HepG2 (cell line): ENCODE measurements at regions not wholly inside any gene's neighbourhood (a gene's known extent, or its start where the extent isn't known, plus 50 kb on each side); places are given as distances from the start of the nearest gene placed in this dataset.

Experiments used
- ATAC-seq: fragments of 200-7000 bp; cut with Tn5 transposase; 3 replicates; pipeline ENCODE4 v1.9.1; 2020; ENCODE audit warnings: mild to moderate bottlenecking, moderate library complexity
- BruUV-seq: library from RNA; stranded (reverse); fragments of 400-500 nt; replicated peaks from 2 replicates; lab custom pipeline; 2021; lab: Mats Ljungman, UMichigan
- CTCF ChIA-PET: fragments of 300-600 bp; formaldehyde crosslinking; extraction: SDS; loops from one replicate; lab custom pipeline; 2021; ENCODE audit warnings: low total read pairs, inconsistent platforms, low intra/inter-chr PET ratio; lab: Yijun Ruan, JAX
- POLR2A ChIA-PET: fragments of 350-600 bp; sonication (Branson Sonifier 250); formaldehyde crosslinking; loops from one replicate; lab custom pipeline; 2020; ENCODE audit warnings: antibody characterized with exemption, inconsistent platforms; lab: Yijun Ruan, JAX
- DNase-seq: peaks from one replicate; pipeline ENCODE4 v3.0.0-alpha.2; 2015; ENCODE audit warnings: low spot score
- FAIRE-seq: peaks from 3 replicates; lab custom pipeline; 2011; peaks lifted over from hg19 to GRCh38; lab: Jason Lieb, UNC
- H2AFZ ChIP-seq: one replicate; pipeline ENCODE4 v1.6.1; 2011; ENCODE audit warnings: low read length, inconsistent platforms
- H3K27ac ChIP-seq: fragments of 300-600 bp; 3 replicates; pipeline ENCODE4 v1.8.0; 2011; ENCODE audit warnings: mixed run types, mild to moderate bottlenecking, mixed read lengths, low read length, inconsistent platforms; ENCODE audit not compliant: insufficient read depth; ENCODE audit errors: extremely low read length
- H3K27me3 ChIP-seq, 2 experiments: fragments of 200-600 bp in 1 of 2; 2 replicates in 1 of 2; 3 replicates in 1 of 2; pipeline versions ENCODE4 v1.6.0 to v1.8.0; 2011; ENCODE audit warnings: low read length in 2 of 2, mild to moderate bottlenecking in 2 of 2, moderate library complexity in 2 of 2, inconsistent platforms in 1 of 2; ENCODE audit not compliant: insufficient read depth in 2 of 2, control insufficient read depth in 1 of 2
- H3K36me3 ChIP-seq, 2 experiments: fragments of 200-600 bp in 1 of 2; replicated peaks in 1 of 2; 2 replicates in 1 of 2; 3 replicates in 1 of 2; pipeline versions ENCODE4 v1.5.1 to v1.8.0; 2011; ENCODE audit warnings: low read length in 2 of 2, inconsistent platforms in 1 of 2; ENCODE audit not compliant: insufficient read depth in 2 of 2, control insufficient read depth in 1 of 2
- H3K4me1 ChIP-seq: 2 replicates; pipeline ENCODE4 v1.5.1; 2012; ENCODE audit warnings: low read length, inconsistent platforms; ENCODE audit not compliant: insufficient read depth
- H3K4me2 ChIP-seq: 2 replicates; pipeline ENCODE4 v1.6.0; 2011; ENCODE audit warnings: low read depth, low read length, inconsistent platforms
- H3K4me3 ChIP-seq, 3 experiments: fragments of 200-600 bp in 1 of 3; sonication (generic), shearing (Covaris generic) in 1 of 3; replicated peaks in 1 of 3; 2 replicates each; pipeline ENCODE4 v1.5.1; 2011 to 2016; ENCODE audit warnings: low read length in 3 of 3, inconsistent platforms in 2 of 3, low read depth in 2 of 3, mild to moderate bottlenecking in 2 of 3, control low read depth in 1 of 3, mixed read lengths in 1 of 3; ENCODE audit not compliant: insufficient read depth in 1 of 3
- H3K79me2 ChIP-seq: one replicate; pipeline ENCODE4 v1.6.1; 2011; ENCODE audit warnings: low read length, inconsistent platforms; ENCODE audit not compliant: insufficient read depth
- H3K9ac ChIP-seq: 2 replicates; pipeline ENCODE4 v1.6.0; 2011; ENCODE audit warnings: mild to moderate bottlenecking, low read depth, low read length, inconsistent platforms; ENCODE audit not compliant: insufficient read depth
- H3K9me3 ChIP-seq: 2 replicates; pipeline ENCODE4 v1.5.1; 2012; ENCODE audit warnings: mild to moderate bottlenecking, low read length
- H4K20me1 ChIP-seq: 2 replicates; pipeline ENCODE4 v1.6.0; 2011; ENCODE audit warnings: inconsistent platforms, mild to moderate bottlenecking, low read length, moderate library complexity; ENCODE audit not compliant: insufficient read depth
- AHR ChIP-seq: IDR thresholded peaks from 2 replicates; pipeline ENCODE4 v1.6.1; 2018; ENCODE audit warnings: missing genetic modification reagents, missing compliant biosample characterization
- CBX2 ChIP-seq, 2 experiments: fragments of 200-600 bp in 1 of 2; sonication (generic); formaldehyde crosslinking in 1 of 2; IDR thresholded peaks; 2 replicates each; pipeline versions ENCODE4 v1.7.0 to v1.8.1; 2018 to 2022; ENCODE audit warnings: low read depth in 2 of 2, low read length in 1 of 2, mild to moderate bottlenecking in 1 of 2, missing genetic modification reagents in 1 of 2
- FOXP1 ChIP-seq, 2 experiments: fragments of 450-650 bp in 1 of 2; IDR thresholded peaks; 2 replicates each; pipeline ENCODE4 v1.6.1; 2017 to 2018; ENCODE audit warnings: antibody characterized with exemption in 1 of 2
- HMG20A ChIP-seq: IDR thresholded peaks from 2 replicates; pipeline ENCODE4 v1.6.1; 2016; ENCODE audit warnings: borderline replicate concordance
- KLF15 ChIP-seq: sonication (generic); formaldehyde crosslinking; IDR thresholded peaks from 2 replicates; pipeline ENCODE4 v1.8.1; 2023; ENCODE audit warnings: borderline replicate concordance, mild to moderate bottlenecking, inconsistent platforms, missing genetic modification reagents, mixed read lengths
- MTA1 ChIP-seq: sonication (generic); formaldehyde crosslinking; IDR thresholded peaks from 2 replicates; pipeline ENCODE4 v1.4.0; 2020; ENCODE audit warnings: missing genetic modification reagents, mild to moderate bottlenecking, borderline replicate concordance
- NFIB ChIP-seq: sonication (generic); formaldehyde crosslinking; IDR thresholded peaks from 2 replicates; pipeline ENCODE4 v1.9.0; 2021; ENCODE audit warnings: missing genetic modification reagents, mild to moderate bottlenecking, borderline replicate concordance
- SIX4 ChIP-seq: sonication (generic); formaldehyde crosslinking; IDR thresholded peaks from 2 replicates; pipeline ENCODE4 v1.4.0; 2020; ENCODE audit warnings: missing genetic modification reagents
- TSC22D2 ChIP-seq: sonication (generic); formaldehyde crosslinking; IDR thresholded peaks from 2 replicates; pipeline ENCODE4 v1.5.1; 2020; ENCODE audit warnings: missing genetic modification reagents, mild to moderate bottlenecking, borderline replicate concordance
- XBP1 ChIP-seq: sonication (generic); formaldehyde crosslinking; IDR thresholded peaks from 2 replicates; pipeline ENCODE4 v1.5.0; 2020; ENCODE audit warnings: missing genetic modification reagents
- ZEB1 ChIP-seq: IDR thresholded peaks from 2 replicates; pipeline ENCODE4 v1.6.1; 2012; ENCODE audit warnings: mild to moderate bottlenecking, low read depth, inconsistent platforms; ENCODE audit not compliant: insufficient replicate concordance
- ZNF124 ChIP-seq: sonication (generic); formaldehyde crosslinking; IDR thresholded peaks from 2 replicates; pipeline ENCODE4 v1.4.0; 2020; ENCODE audit warnings: missing genetic modification reagents
- ZNF512B ChIP-seq: sonication (generic); formaldehyde crosslinking; IDR thresholded peaks from 2 replicates; pipeline ENCODE4 v1.5.1; 2020; ENCODE audit warnings: missing genetic modification reagents, mild to moderate bottlenecking, borderline replicate concordance
- ZNF558 ChIP-seq: sonication (generic); formaldehyde crosslinking; IDR thresholded peaks from 2 replicates; pipeline ENCODE4 v1.9.0; 2022; ENCODE audit warnings: mild to moderate bottlenecking, missing genetic modification reagents, borderline replicate concordance
- ZNF687 ChIP-seq: sonication (generic); formaldehyde crosslinking; IDR thresholded peaks from 2 replicates; pipeline ENCODE4 v1.5.1; 2020; ENCODE audit warnings: mild to moderate bottlenecking, missing genetic modification reagents, moderate library complexity
- ZNF766 ChIP-seq: sonication (generic); formaldehyde crosslinking; IDR thresholded peaks from 2 replicates; pipeline ENCODE4 v1.5.0; 2020; ENCODE audit warnings: missing genetic modification reagents, borderline replicate concordance
- ZNF800 ChIP-seq: sonication (generic); formaldehyde crosslinking; IDR thresholded peaks from 2 replicates; pipeline ENCODE4 v1.4.0; 2020; ENCODE audit warnings: missing genetic modification reagents
- WGBS: methylation state at CpG from one replicate; pipeline ENCODE4 v1.1.6; 2017; ENCODE audit warnings: low lambda C conversion rate; 5-methylcytosine and 5-hydroxymethylcytosine counted together
- in situ Hi-C: cut with HindIII; loops from 2 replicates; pipeline ENCODE4 v1.10.0; 2017; ENCODE audit warnings: low pct_unique_long_range_greater_than_20kb; ENCODE audit not compliant: extremely low pct_ligation_motif_present
- intact Hi-C: fragments of 100-400 bp; cut with micrococcal nuclease; formaldehyde crosslinking; loops from one replicate; pipeline ENCODE4 v1.10.0; 2022; ENCODE audit not compliant: unreplicated experiment

GRCh38 chr2:122193622-122194021, 438.2 kb downstream of the TSN start:
- Histone ChIP-seq H3K79me2 (no peaks in the 10 kb centered on the region), H3K27me3 (peaks cover 0 to 2% of the 10 kb centered on the region in 2 experiments; a peak in 1 of 5 replicates)
- TF ChIP-seq CBX2 (IDR thresholded peaks at IDR 0.05; ENCODE audit: low read depth, low read length) (no peak), CBX2 (CRISPR knock-in tag; IDR thresholded peaks at IDR 0.05; ENCODE audit: low read depth) (no peak), ZNF766 (CRISPR knock-in tag) (no peak), ZNF800 (CRISPR knock-in tag) (no peak), XBP1 (no peak), KLF15 (no peak), NFIB (CRISPR knock-in tag) (no peak), FOXP1 (IDR thresholded peaks at IDR 0.05) (no peak), FOXP1 (CRISPR knock-in tag; IDR thresholded peaks at IDR 0.05) (no peak), SIX4 (no peak), ZEB1 (no peak), ZNF687 (CRISPR knock-in tag) (no peak), TSC22D2 (no peak), ZNF124 (CRISPR knock-in tag) (no peak), ZNF512B (CRISPR knock-in tag) (no peak), HMG20A (CRISPR knock-in tag) (no peak), ZNF558 (CRISPR knock-in tag) (no peak), AHR (no peak), MTA1 (no peak)
- TF ChIP-seq, all 625 proteins: peak for 0
- no peak for ATAC-seq
- Histone ChIP-seq H2AFZ (no peak overlapping the region), H3K4me1 (no peaks in the 10 kb centered on the region), H4K20me1 (no peaks in the 10 kb centered on the region), H3K9ac (no peak overlapping the region), H3K9me3 (no peaks in the 10 kb centered on the region), H3K36me3 (no peaks in the 10 kb centered on the region), H3K27ac (no peak overlapping the region), H3K4me3 (no peak overlapping the region), H3K4me2 (no peak overlapping the region)
- in situ Hi-C loops (loop anchor here (5.0 kb wide), 1 partner anchor 259 kb away; no protein-coding TSS in a partner anchor), intact Hi-C loops (loop anchor here (5.0 kb wide), 1 partner anchor 216 kb away; no protein-coding TSS in a partner anchor)
- no peak for DNase-seq
- WGBS = 26% methylated on average over 6 of the region's 6 CpGs
- FAIRE-seq = no peak
- POLR2A ChIA-PET = no interaction called here
- CTCF ChIA-PET = no interaction called here
- BruUV-seq = no TSS peak
